Thyroid gland (tissue), 4 donors: ENCODE measurements at regions not wholly inside any gene's neighbourhood (a gene's known extent, or its start where the extent isn't known, plus 50 kb on each side); places are given as distances from the start of the nearest gene placed in this dataset.

Experiments used
- CTCF ChIP-seq, 6 experiments: fragments of 200-600 bp in 3 of 6; fragments of 450-650 bp in 3 of 6; sonication (generic) in 3 of 6; IDR thresholded peaks; one replicate each; pipeline ENCODE4 v1.5.1; 2016 to 2019; ENCODE audit warnings: antibody characterized with exemption in 6 of 6, mild to moderate bottlenecking in 2 of 6, inconsistent platforms in 1 of 6, moderate library complexity in 1 of 6
- POLR2A ChIP-seq, 2 donors: fragments of 450-650 bp; IDR thresholded peaks; one replicate each; pipeline ENCODE4 v1.6.1; 2017; ENCODE audit warnings: antibody characterized with exemption in 2 of 2, mild to moderate bottlenecking in 2 of 2, moderate library complexity in 1 of 2

GRCh38 chr4:4663028-4663427, 121.2 kb upstream of the STX18 start:
- TF ChIP-seq CTCF (IDR thresholded peaks at IDR 0.05): no peak
- TF ChIP-seq POLR2A (IDR thresholded peaks at IDR 0.05): no peak
